ENCODE measurements at regions not wholly inside any gene's neighbourhood (a gene's known extent, or its start where the extent isn't known, plus 50 kb on each side); places are given as distances from the start of the nearest gene placed in this dataset.
"Not testable (repeated sequence)": the region's sequence is repeated elsewhere in the genome, so short reads cannot be mapped to it uniquely, and the experiment has no call there.

GRCh38 chr4:79662651-79663050, 254.6 kb upstream of the GK2 start:
- H3K9me3 ChIP-seq = peaks cover 0 to 11% (median 0%) of the 10 kb centered on the region in 3 donors
- TF ChIP-seq CTCF (IDR thresholded peaks at IDR 0.05) (no peak), POLR2AphosphoS5 (IDR thresholded peaks at IDR 0.05) (no peak), EP300 (IDR thresholded peaks at IDR 0.05) (no peak), POLR2A (IDR thresholded peaks at IDR 0.05) (no peak)
- WGBS, 2 donors (ENCODE audit: low coverage in 1 of 2) = 72 to 83% methylated on average over 3 of the region's 3 CpGs
- H3K4me1 ChIP-seq = peaks cover 0 to 11% (median 0%) of the 10 kb centered on the region in 3 donors
- no peak overlapping the region for H3K4me3 ChIP-seq
- no peak for ATAC-seq
- no peak overlapping the region for H3K27ac ChIP-seq
- H3K36me3 ChIP-seq = no peaks in the 10 kb centered on the region
- H3K27me3 ChIP-seq = no peaks in the 10 kb centered on the region

- Histone ChIP-seq H3K4me1 (peaks cover 0 to 11% (median 0%) of the 10 kb centered on the region in 3 donors), H3K27ac (no peak overlapping the region), H3K9me3 (peaks cover 0 to 20% (median 0%) of the 10 kb centered on the region in 3 donors), H3K27me3 (no peaks in the 10 kb centered on the region), H3K36me3 (no peaks in the 10 kb centered on the region), H3K4me3 (no peak overlapping the region)
- 55 to 83% methylated on average over 2 of the region's 2 CpGs for WGBS, 2 donors (ENCODE audit: low coverage in 1 of 2)
- no peak for ATAC-seq
- TF ChIP-seq EP300 (IDR thresholded peaks at IDR 0.05) = no peak
- TF ChIP-seq POLR2AphosphoS5 (IDR thresholded peaks at IDR 0.05) = no peak
- no peak for TF ChIP-seq POLR2A (IDR thresholded peaks at IDR 0.05)
- TF ChIP-seq CTCF (IDR thresholded peaks at IDR 0.05) = no peak
Observed at GRCh38 chr4:79661196-79661595, 253.2 kb upstream of the GK2 start.

- H3K4me3 ChIP-seq, H3K36me3 ChIP-seq, H3K27me3 ChIP-seq, H3K27ac ChIP-seq, ATAC-seq: not testable (repeated sequence)
- Histone ChIP-seq H3K4me1 (peaks cover 0 to 11% (median 0%) of the 10 kb centered on the region in 3 donors), H3K9me3 (peaks cover 0 to 20% (median 0%) of the 10 kb centered on the region in 3 donors)
- 47 to 67% methylated on average over 4 of the region's 5 CpGs for WGBS, 2 donors (ENCODE audit: low coverage in 1 of 2)
Observed at GRCh38 chr4:79659308-79659870, 251.4 kb upstream of the GK2 start.

GRCh38 chr4:79657379-79657778, 249.4 kb upstream of the GK2 start:
- H3K4me1 ChIP-seq = peaks cover 0 to 20% (median 0%) of the 10 kb centered on the region in 3 donors
- H3K27me3 ChIP-seq = no peaks in the 10 kb centered on the region
- no peaks in the 10 kb centered on the region for H3K36me3 ChIP-seq
- H3K4me3 ChIP-seq = no peak overlapping the region
- TF ChIP-seq POLR2AphosphoS5 (IDR thresholded peaks at IDR 0.05) = no peak
- no peak for TF ChIP-seq POLR2A (IDR thresholded peaks at IDR 0.05)
- no peak for TF ChIP-seq CTCF (IDR thresholded peaks at IDR 0.05)
- H3K27ac ChIP-seq = no peak overlapping the region
- H3K9me3 ChIP-seq = peaks cover 0 to 20% (median 0%) of the 10 kb centered on the region in 3 donors
- ATAC-seq = no peak

GRCh38 chr4:79653871-79654270, 245.8 kb upstream of the GK2 start:
- ATAC-seq = no peak
- no peak overlapping the region for H3K4me3 ChIP-seq
- H3K4me1 ChIP-seq = peaks cover 0 to 40% (median 9%) of the 10 kb centered on the region in 3 donors
- H3K27me3 ChIP-seq = no peaks in the 10 kb centered on the region
- H3K27ac ChIP-seq = peak overlapping the region in 3 of 4 donors; percentile 59 to 82 (median 77)
- H3K36me3 ChIP-seq = no peaks in the 10 kb centered on the region
- TF ChIP-seq POLR2A (IDR thresholded peaks at IDR 0.05) = no peak
- no peak for TF ChIP-seq EP300 (IDR thresholded peaks at IDR 0.05)
- TF ChIP-seq POLR2AphosphoS5 (IDR thresholded peaks at IDR 0.05) = no peak
- no peak for TF ChIP-seq CTCF (IDR thresholded peaks at IDR 0.05)
- WGBS, 2 donors (ENCODE audit: low coverage in 1 of 2) = 8 to 55% methylated on average over 2 to 5 of the region's 5 CpGs
- peaks cover 0 to 14% (median 0%) of the 10 kb centered on the region in 3 donors for H3K9me3 ChIP-seq

Measured in gastroesophageal sphincter (tissue), 4 donors.